K562 (cell line): ENCODE measurements at regions not wholly inside any gene's neighbourhood (a gene's known extent, or its start where the extent isn't known, plus 50 kb on each side); places are given as distances from the start of the nearest gene placed in this dataset.

ENCODE experiments used
- ATAC-seq: fragments of 200-7000 bp; cut with Tn5 transposase; 3 replicates; pipeline ENCODE4 v1.9.1; 2020; ENCODE audit warnings: moderate library complexity
- BruUV-seq: library from RNA; stranded (reverse); fragments of 400-500 nt; replicated peaks from 2 replicates; lab custom pipeline; 2021; lab: Mats Ljungman, UMichigan
- CTCF ChIA-PET: fragments of 300-600 bp; formaldehyde crosslinking; extraction: SDS; loops from one replicate; lab custom pipeline; 2021; ENCODE audit warnings: low intra/inter-chr PET ratio; lab: Yijun Ruan, JAX
- POLR2A ChIA-PET: fragments of 300-600, 350-650 bp; sonication (Branson Sonifier 250); formaldehyde crosslinking; extraction: SDS; loops from one replicate; lab custom pipeline; 2021; ENCODE audit warnings: antibody characterized with exemption, inconsistent platforms; lab: Yijun Ruan, JAX
- DNase-seq, 4 experiments: peaks; one replicate each; pipeline versions ENCODE4 v3.0.0 to v3.0.0-alpha.2; 2011 to 2018; ENCODE audit warnings: low spot score in 3 of 4, mixed read lengths in 3 of 4; ENCODE audit errors: extremely low read depth in 1 of 4
- FAIRE-seq: peaks from 2 replicates; lab custom pipeline; 2011; peaks lifted over from hg19 to GRCh38; lab: Jason Lieb, UNC
- H2AFZ ChIP-seq: 2 replicates; pipeline ENCODE4 v1.6.0; 2011; ENCODE audit warnings: low read depth, low read length, control low read depth, inconsistent platforms
- H3K27ac ChIP-seq: fragments of 200-600 bp; 3 replicates; pipeline ENCODE4 v1.8.0; 2011; ENCODE audit warnings: low read depth, mild to moderate bottlenecking, control low read depth, inconsistent platforms, low read length, moderate library complexity, mixed read lengths; ENCODE audit errors: extremely low read depth
- H3K27me3 ChIP-seq, 2 experiments: fragments of 300-600 bp in 1 of 2; 2 replicates in 1 of 2; 3 replicates in 1 of 2; pipeline versions ENCODE4 v1.6.0 to v1.8.0; 2011; ENCODE audit warnings: inconsistent platforms in 2 of 2, low read length in 2 of 2, mild to moderate bottlenecking in 1 of 2, mixed read lengths in 1 of 2, moderate library complexity in 1 of 2; ENCODE audit not compliant: control insufficient read depth in 2 of 2, insufficient read depth in 2 of 2
- H3K36me3 ChIP-seq: fragments of 300-600 bp; 3 replicates; pipeline ENCODE4 v1.8.0; 2011; ENCODE audit warnings: mild to moderate bottlenecking, low read length, inconsistent platforms; ENCODE audit not compliant: control insufficient read depth, insufficient read depth
- H3K4me1 ChIP-seq, 2 experiments: fragments of 200-600 bp in 1 of 2; replicated peaks in 1 of 2; 2 replicates in 1 of 2; 3 replicates in 1 of 2; pipeline versions ENCODE4 v1.5.1 to v1.8.0; 2011; ENCODE audit warnings: inconsistent platforms in 2 of 2, low read length in 2 of 2, mild to moderate bottlenecking in 1 of 2, mixed read lengths in 1 of 2, moderate library complexity in 1 of 2; ENCODE audit not compliant: control insufficient read depth in 2 of 2, insufficient read depth in 2 of 2
- H3K4me2 ChIP-seq: 2 replicates; pipeline ENCODE4 v1.6.1; 2011; ENCODE audit warnings: low read length, control low read depth, inconsistent platforms, mixed read lengths; ENCODE audit not compliant: insufficient read depth
- H3K4me3 ChIP-seq: fragments of 200-600 bp; sonication (generic), shearing (Covaris generic); 2 replicates; pipeline ENCODE4 v1.5.1; 2016; ENCODE audit warnings: control low read depth, inconsistent platforms
- H3K79me2 ChIP-seq: fragments of 200-600 bp; 3 replicates; pipeline ENCODE4 v1.8.0; 2011; ENCODE audit warnings: low read length, inconsistent platforms; ENCODE audit not compliant: control insufficient read depth, insufficient read depth
- H3K9ac ChIP-seq, 2 experiments: 2 replicates each; pipeline versions ENCODE4 v1.6.0 to v1.6.1; 2011; ENCODE audit warnings: low read depth in 2 of 2, low read length in 2 of 2, control low read depth in 1 of 2, inconsistent platforms in 1 of 2, mild to moderate bottlenecking in 1 of 2, mixed read lengths in 1 of 2; ENCODE audit not compliant: insufficient read depth in 1 of 2
- H3K9me1 ChIP-seq: one replicate; pipeline ENCODE4 v1.6.0; 2011; ENCODE audit warnings: inconsistent platforms, mild to moderate bottlenecking, low read length, moderate library complexity; ENCODE audit not compliant: control insufficient read depth, insufficient read depth
- H3K9me3 ChIP-seq: replicated peaks from 2 replicates; pipeline ENCODE4 v1.5.1; 2011; ENCODE audit warnings: low read depth, low read length, inconsistent platforms; ENCODE audit not compliant: control insufficient read depth, insufficient read depth
- H4K20me1 ChIP-seq: replicated peaks from 2 replicates; pipeline ENCODE4 v1.6.1; 2011; ENCODE audit warnings: low read length, inconsistent platforms, mixed read lengths; ENCODE audit not compliant: control insufficient read depth, insufficient read depth
- AFF1 ChIP-seq, 2 experiments: fragments of 450-650 bp; IDR thresholded peaks; 2 replicates each; pipeline ENCODE4 v1.6.1; 2018; ENCODE audit warnings: mild to moderate bottlenecking in 2 of 2, low read depth in 1 of 2; ENCODE audit not compliant: partially characterized antibody in 2 of 2
- DACH1 ChIP-seq: fragments of 450-650 bp; IDR thresholded peaks from 2 replicates; pipeline ENCODE4 v1.6.1; 2018; ENCODE audit not compliant: partially characterized antibody
- FOXK2 ChIP-seq, 2 experiments: fragments of 450-650 bp; IDR thresholded peaks in 1 of 2; conservative IDR thresholded peaks in 1 of 2; 2 replicates each; pipeline ENCODE4 v1.6.1; 2016; ENCODE audit warnings: low read depth in 2 of 2, mild to moderate bottlenecking in 1 of 2
- GTF2F1 ChIP-seq: IDR thresholded peaks from 2 replicates; pipeline ENCODE4 v1.6.1; 2011; ENCODE audit warnings: low read depth, low read length, improper control_type of control experiment
- HDAC3 ChIP-seq: fragments of 450-650 bp; IDR thresholded peaks from 2 replicates; pipeline ENCODE4 v1.6.1; 2018; ENCODE audit warnings: borderline replicate concordance, mild to moderate bottlenecking, moderate library complexity; ENCODE audit not compliant: partially characterized antibody
- IRF2 ChIP-seq: sonication (generic); formaldehyde crosslinking; IDR thresholded peaks from 2 replicates; pipeline ENCODE4 v1.8.1; 2022; ENCODE audit warnings: mild to moderate bottlenecking, missing genetic modification reagents
- MXI1 ChIP-seq: IDR thresholded peaks from 2 replicates; pipeline ENCODE4 v1.6.1; 2011; ENCODE audit warnings: low read depth, mild to moderate bottlenecking, improper control_type of control experiment, low read length
- NR2C2 ChIP-seq, 2 experiments: fragments of 200-800 bp in 1 of 2; sonication (Bioruptor generic) in 1 of 2; sonication (generic) in 1 of 2; formaldehyde crosslinking in 1 of 2; IDR thresholded peaks; 2 replicates each; pipeline versions ENCODE4 v1.6.1 to v1.8.0; 2016 to 2022; ENCODE audit warnings: mild to moderate bottlenecking in 1 of 2, missing compliant biosample characterization in 1 of 2, missing genetic modification characterization in 1 of 2, missing genetic modification reagents in 1 of 2
- RBM22 ChIP-seq: fragments of 200-400 bp; formaldehyde crosslinking; IDR thresholded peaks from 2 replicates; pipeline ENCODE4 v1.6.1; 2018; ENCODE audit warnings: low read length, low read depth; ENCODE audit not compliant: poor library complexity, severe bottlenecking
- TAF9B ChIP-seq: fragments of 450-650 bp; IDR thresholded peaks from 2 replicates; pipeline ENCODE4 v1.6.1; 2018; ENCODE audit warnings: mild to moderate bottlenecking; ENCODE audit not compliant: partially characterized antibody
- whole genome bisulfite sequencing: fragments of 100-300 bp; shearing (Covaris generic); methylation state at CpG from one replicate; pipeline ENCODE4 v1.1.6; 2016; ENCODE audit warnings: low coverage, mixed read lengths; ENCODE audit not compliant: insufficient coverage; ENCODE audit errors: missing lambda C conversion rate; 5-methylcytosine and 5-hydroxymethylcytosine counted together
- in situ Hi-C: fragments of 300-500 bp; cut with MboI; formaldehyde crosslinking; loops from 4 replicates; pipeline ENCODE4 v1.15.0; 2018; ENCODE audit warnings: inconsistent platforms, mixed read lengths
- intact Hi-C: fragments of 100-400 bp; cut with micrococcal nuclease; formaldehyde crosslinking; loops from 2 replicates; pipeline ENCODE4 v1.14.2; 2022

GRCh38 chr2:226445216-226445861 lies 354.3 kb downstream of the IRS1 start:
- FAIRE-seq (no peak), DNase-seq (no peak), ATAC-seq (no peak)
- H4K20me1 ChIP-seq = no peaks in the 10 kb centered on the region
- no peaks in the 10 kb centered on the region for H3K9me1 ChIP-seq
- WGBS = 0% methylated on average over 5 of the region's 5 CpGs
- H3K36me3 ChIP-seq = no peaks in the 10 kb centered on the region
- 0 out of 2 replicates have a peak, but pooled peaks cover 1% of the 10 kb centered on the region for H3K9me3 ChIP-seq
- POLR2A ChIA-PET = no interaction called here
- BruUV-seq = no TSS peak
- no peak overlapping the region for H3K4me3 ChIP-seq
- in situ Hi-C loops = no loop called here
- no peak for TF ChIP-seq GTF2F1
- TF ChIP-seq NR2C2 (CRISPR knock-in tag; IDR thresholded peaks at IDR 0.05) = no peak
- TF ChIP-seq NR2C2 (tag; IDR thresholded peaks at IDR 0.05) = no peak
- TF ChIP-seq HDAC3 = no peak
- no peak for TF ChIP-seq TAF9B
- no peak for TF ChIP-seq FOXK2 (conservative IDR thresholded peaks at IDR 0.05 in 1 of 2, IDR thresholded peaks at IDR 0.05 in 1 of 2; ENCODE audit: low read depth in 2 of 2)
- no peak for TF ChIP-seq IRF2 (CRISPR knock-in tag)
- TF ChIP-seq MXI1 = no peak
- TF ChIP-seq AFF1 (IDR thresholded peaks at IDR 0.05; ENCODE audit: low read depth in 1 of 2, partially characterized antibody in 2 of 2) = no peak
- no peak for TF ChIP-seq DACH1
- no peak for TF ChIP-seq RBM22
- CTCF ChIA-PET = no interaction called here
- H3K27ac ChIP-seq = no peak overlapping the region
- no peaks in the 10 kb centered on the region for H3K4me1 ChIP-seq
- no peaks in the 10 kb centered on the region for H3K79me2 ChIP-seq
- H3K4me2 ChIP-seq = no peak overlapping the region
- intact Hi-C loops = no loop called here
- no peak overlapping the region for H2AFZ ChIP-seq
- H3K27me3 ChIP-seq = no peaks in the 10 kb centered on the region
- H3K9ac ChIP-seq = no peak overlapping the region
